Cerebellar cortex (tissue), 1 donor: ENCODE measurements at regions not wholly inside any gene's neighbourhood (a gene's known extent, or its start where the extent isn't known, plus 50 kb on each side); places are given as distances from the start of the nearest gene placed in this dataset.
A peak's percentile ranks its signal among the peaks of the same experiment; 100 is the strongest.
"Not testable (repeated sequence)": the region's sequence is repeated elsewhere in the genome, so short reads cannot be mapped to it uniquely, and the experiment has no call there.

Experiments
- DNase-seq: peaks from one replicate; pipeline ENCODE4 v3.0.0-alpha.2; 2015; ENCODE audit warnings: low spot score

GRCh38 chr11:42840860-42841259 is 470.9 kb upstream of the API5 start:
- no peak for DNase-seq

GRCh38 chr11:42841556-42841955 is 470.2 kb upstream of the API5 start:
- no peak for DNase-seq

- DNase-seq: no peak
Measured at GRCh38 chr11:42849362-42849761, 462.4 kb upstream of the API5 start.

- no peak for DNase-seq
Measured at GRCh38 chr11:42857344-42857743, 454.5 kb upstream of the API5 start.

DNA sequence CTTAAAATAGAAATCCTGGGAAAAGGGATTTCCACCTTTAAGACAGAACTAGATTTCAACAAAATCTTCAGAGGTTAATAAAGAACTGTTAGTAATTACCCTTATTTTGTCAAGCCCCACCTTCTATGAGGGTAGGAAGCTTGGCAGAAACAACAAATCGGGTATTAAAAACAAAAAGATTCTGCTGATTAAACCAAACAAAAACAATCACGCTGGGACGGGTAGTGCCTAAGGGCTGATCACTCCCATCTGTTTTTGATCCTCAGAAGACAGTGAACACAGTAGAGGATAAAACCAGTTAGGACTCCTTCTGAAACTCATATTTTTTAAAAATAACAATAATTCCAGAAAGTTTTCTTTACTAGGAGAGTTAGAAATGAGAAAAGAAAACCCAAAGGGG is 441.3 kb upstream of the API5 start:
- peak; percentile 9 for DNase-seq

DNA sequence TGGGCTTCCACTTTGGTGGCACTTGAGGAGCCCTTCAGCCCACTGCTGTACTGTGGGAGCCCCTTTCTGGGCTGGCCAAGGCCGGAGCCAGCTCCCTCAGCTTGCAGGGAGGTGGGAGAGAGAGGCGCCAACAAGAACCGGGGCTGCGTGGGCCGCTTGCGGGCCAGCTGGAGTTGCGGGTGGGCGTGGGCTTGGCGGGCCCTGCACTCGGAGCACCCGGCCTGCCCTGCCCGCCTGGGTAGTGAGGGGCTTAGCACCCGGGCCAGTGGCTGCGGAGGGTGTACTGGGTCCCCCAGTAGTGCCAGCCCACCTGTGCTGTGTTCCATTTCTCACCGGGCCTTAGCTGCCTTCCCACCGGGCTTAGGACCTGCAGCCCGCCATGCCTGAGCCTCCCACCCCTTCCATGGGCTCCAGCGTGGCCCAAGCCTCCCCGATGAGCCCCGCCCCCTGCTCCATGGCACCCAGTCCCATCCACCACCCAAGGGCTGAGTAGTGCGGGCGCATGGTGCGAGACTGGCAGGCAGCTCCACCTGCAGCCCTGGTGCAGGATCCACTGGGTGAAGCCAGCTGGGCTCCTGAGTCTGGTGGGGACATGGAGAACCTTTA is 437.9 kb upstream of the API5 start:
- not testable (repeated sequence) for DNase-seq

GRCh38 chr11:42881335-42881734 is 430.5 kb upstream of the API5 start:
- not testable (repeated sequence) for DNase-seq

- DNase-seq: no peak
Measured at GRCh38 chr11:42890773-42891172, 421.0 kb upstream of the API5 start.

DNA sequence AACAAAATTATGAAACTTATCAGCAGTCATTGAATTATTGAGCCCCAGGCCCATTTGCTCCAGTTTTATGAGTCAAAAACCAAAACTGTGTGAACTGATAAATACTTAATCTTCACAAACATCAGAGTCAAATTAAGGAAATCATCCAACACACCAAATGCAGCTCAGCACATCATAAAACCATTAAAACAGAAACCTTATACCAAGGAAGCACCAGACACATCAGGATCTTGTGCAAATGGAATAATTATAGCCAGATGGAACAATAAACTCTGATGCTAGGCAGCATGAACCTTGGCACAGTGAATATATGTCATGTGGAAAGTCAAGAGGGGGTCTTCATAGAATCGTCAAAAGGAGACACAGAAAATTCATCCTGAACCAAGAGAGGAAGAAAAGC is 410.7 kb upstream of the API5 start:
- peak; percentile 10 for DNase-seq

GRCh38 chr11:42906226-42906625 is 405.6 kb upstream of the API5 start:
- DNase-seq: no peak

DNA sequence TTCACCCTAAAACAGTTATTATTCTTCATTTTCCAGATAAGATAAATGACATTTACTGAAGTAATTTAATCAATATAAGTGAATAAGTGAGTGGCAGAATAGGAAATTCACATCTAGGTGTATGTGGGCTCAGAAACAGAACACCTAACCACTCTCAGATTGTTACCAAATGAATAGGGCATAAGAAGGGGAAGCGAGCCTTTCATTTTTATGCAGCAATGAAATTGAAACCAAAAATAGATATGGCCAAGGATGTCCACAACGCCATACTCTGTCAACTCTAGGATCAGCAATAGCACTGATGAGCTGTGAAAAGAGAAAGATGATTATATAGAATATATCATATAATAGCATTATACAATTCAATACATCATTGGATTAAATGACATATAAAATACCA is 398.1 kb upstream of the API5 start:
- no peak for DNase-seq

DNA sequence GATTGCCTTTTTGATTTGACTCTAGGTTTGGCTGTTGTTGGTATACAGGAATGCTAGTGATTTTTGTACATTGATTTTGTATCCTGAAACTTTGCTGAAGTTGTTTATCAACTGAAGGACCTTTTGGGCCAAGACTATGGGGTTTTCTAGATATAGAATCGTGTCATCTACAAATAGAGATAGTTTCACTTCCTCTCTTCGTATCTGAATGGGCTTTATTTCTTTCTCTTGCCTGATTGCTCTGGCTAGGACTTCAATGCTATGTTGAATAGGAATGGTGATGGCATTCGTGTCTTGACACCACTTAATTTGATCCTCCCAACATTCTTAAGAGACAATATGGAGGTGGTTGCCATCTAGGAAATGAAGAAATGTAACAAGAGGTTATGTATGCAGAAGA is 388.1 kb upstream of the API5 start:
- DNase-seq: no peak

- DNase-seq: no peak
Measured at GRCh38 chr11:42925916-42926315, 385.9 kb upstream of the API5 start.

- no peak for DNase-seq
Measured at GRCh38 chr11:42947405-42947804, 364.4 kb upstream of the API5 start.

DNA sequence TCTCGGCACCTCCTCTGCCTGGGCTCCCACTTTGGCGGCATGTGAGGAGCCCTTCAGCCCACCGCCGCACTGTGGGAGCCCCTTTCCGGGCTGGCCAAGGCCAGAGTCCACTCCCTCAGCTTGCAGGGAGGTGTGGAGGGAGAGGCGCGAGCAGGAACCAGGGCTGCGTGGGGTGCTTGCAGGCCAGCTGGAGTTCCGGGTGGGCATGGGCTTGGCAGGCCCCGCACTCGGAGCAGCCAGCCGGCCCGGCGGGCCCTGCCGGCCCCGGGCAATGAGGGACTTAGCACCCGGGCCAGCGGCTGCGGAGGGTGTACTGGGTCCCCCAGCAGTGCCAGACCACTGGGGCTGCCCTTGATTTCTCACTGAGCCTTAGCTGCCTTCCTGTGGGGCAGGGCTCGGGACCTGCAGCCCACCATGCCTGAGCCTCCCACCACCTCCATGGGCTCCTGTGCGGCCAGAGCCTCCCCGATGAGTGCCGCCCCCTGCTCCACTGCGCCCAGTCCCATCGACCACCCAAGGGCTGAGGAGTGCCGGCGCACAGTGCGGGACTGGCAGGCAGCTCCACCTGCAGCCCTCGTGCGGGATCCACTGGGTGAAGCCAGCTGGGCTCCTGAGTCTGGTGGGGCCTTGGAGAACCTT is 361.9 kb upstream of the API5 start:
- DNase-seq: not testable (repeated sequence)

DNA sequence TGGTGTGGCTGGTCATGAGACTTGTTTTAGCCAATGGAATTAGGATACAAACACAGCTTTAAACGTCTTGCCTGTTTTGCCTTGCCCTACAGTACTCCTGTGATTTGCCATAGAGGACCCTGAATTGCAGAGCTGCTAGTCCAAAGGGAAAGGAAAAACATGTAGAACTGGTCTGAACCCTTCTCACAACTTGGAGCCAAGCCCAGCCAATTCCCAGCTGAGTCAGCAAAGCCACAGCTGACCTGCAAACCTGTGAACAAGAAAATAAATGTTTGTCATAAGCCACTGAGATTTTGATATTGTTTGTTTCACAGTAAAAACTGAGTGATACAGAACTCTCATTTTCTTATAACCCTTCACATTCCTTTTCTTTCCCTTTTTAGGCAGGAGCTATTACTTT is 360.5 kb upstream of the API5 start:
- no peak for DNase-seq

DNA sequence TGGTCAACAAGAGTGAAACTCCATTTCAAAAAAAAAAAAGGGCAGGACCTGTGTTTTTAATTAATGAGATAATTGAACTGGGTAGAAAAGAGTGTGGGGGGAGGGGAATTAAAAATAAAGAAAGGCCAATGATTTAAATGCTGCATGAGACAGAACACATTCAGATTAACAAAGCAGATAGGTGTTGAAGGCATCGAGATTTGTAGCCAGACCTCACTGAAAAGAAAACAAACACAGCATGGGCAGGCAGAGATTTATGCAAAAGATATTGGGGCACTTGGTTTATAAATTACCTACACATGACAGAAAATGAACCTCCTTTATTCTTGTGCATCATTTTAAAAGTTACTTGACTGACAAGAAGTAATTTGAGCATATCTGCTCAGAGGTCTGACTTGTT is 354.0 kb upstream of the API5 start:
- no peak for DNase-seq

- no peak for DNase-seq
Measured at GRCh38 chr11:42958635-42959034, 353.2 kb upstream of the API5 start.

DNA sequence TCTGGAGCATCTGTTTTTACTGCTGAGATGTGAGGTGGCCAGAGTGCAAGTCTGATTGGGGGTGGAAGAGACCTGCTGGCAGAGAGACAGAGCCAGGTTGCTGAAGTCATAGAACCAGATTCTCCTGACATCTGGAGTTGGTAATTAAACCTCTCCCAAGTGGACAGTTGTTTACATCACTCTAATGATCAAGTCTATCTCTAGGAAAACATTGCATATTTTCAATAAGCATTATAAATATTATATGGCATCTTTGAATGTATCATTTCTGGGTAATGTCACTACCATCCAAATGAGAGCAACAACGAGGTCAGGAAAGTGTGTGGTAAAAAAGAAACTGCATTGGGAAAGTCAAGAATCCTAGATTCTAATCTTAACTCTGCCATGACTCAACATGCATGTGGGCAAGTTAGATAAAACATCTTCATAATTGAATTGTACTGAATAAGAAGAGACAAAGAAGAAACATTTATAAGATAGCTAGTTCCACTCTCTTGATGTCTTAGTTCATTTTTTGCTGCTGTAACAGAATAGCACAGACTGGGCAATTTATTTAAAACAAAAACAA is 351.2 kb upstream of the API5 start:
- no peak for DNase-seq

DNA sequence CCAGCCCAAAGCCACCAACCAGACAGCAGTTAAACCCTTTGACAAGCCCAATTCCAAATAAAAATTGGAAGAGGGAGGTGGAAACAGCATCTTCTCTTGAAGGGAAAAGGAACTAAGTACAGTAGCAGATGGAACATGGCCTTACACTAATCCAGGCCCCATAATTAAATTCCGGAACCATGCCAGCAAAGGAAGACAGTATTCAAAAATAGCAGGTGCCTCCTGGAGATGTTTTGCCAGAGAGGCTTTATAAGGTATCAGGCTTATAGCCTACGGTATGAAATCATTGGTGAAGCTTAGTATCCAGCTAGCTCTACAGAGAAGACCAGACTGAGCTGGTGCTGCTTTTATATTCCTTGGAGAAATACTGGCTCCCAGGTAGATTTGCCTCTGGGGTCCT is 344.1 kb upstream of the API5 start:
- peak; percentile 56 for DNase-seq

DNA sequence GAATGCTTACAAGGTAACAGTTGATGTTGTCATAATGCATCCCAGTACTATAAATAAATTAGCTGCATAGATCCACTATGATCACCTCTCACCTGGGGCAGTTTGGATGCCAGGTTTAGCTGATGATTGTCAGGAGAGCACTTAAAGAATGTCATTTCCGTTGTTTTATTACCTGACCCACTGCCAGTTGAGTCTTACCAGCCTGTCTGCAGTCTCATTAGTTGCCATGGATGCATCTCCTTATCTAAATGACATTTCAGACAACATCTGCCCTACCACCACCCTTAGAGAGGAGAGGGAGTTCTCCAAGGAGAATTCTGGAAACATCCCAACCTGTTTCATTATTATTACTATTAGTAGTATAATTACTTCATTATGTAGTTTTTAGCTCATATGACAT is 339.1 kb upstream of the API5 start:
- no peak for DNase-seq

DNA sequence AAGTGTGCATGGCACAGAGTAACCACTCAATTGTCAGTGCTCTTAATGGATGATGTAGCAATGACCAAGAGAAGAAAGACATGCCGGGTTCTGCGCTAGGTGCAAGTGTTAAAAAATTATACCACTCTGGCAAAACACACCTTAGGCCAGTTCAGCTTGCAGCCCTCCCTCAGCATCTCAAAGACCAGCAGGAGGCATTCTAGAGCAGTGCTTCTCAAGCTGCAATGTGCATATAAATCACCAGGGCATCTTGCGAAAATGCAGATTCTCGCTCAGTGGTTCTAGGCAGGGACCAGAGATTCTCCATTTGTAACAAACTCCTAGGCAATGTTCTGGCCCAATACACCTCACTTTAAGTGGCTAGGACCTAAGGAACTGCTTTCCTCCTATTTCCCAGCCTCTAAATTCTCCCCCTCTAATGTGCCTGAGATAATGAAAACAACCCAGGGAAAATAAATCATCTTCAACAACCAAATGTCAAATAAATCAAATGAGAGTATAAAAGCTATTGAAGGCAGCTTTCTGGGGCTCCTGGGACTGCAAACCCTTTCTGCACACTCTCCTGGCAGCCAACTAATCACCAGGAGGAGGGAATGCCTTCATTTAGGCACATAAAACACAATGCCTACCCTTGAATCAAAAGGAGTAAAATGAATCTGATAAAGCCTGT is 337.2 kb upstream of the API5 start:
- no peak for DNase-seq

DNA sequence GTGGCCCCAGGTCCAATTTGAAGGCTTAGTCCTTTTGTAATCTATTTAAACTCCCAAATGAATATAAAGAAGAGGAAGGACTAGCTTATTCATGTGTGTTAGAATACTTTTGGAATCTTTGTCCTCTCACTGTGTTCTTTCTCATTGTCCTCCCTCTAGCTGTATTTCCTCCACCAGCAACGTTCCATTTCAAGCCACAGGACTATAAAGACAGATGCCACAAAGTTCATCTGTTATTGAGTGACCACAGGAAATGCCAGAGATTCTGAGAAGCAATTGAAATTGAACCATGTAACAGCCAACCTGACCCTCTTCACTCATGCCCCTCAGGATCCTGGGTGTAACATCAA is 336.6 kb upstream of the API5 start:
- no peak for DNase-seq
